A549 (cell line): ENCODE measurements at regions not wholly inside any gene's neighbourhood (a gene's known extent, or its start where the extent isn't known, plus 50 kb on each side); places are given as distances from the start of the nearest gene placed in this dataset.

Experiments
- CBX8 ChIP-seq: fragments of 200-600 bp; sonication (generic); IDR thresholded peaks from 2 replicates; pipeline ENCODE4 v1.6.1; 2016
- USF2 ChIP-seq: fragments of 450-650 bp; IDR thresholded peaks from 2 replicates; pipeline ENCODE4 v1.6.1; 2014; ENCODE audit warnings: antibody characterized with exemption
- TF ChIP-seq, protein P1 (sequence below): fragments of >200 bp; sonication (Bioruptor Twin); formaldehyde crosslinking; IDR thresholded peaks from 3 replicates; pipeline ENCODE4 v1.5.1; 2016

GRCh38 chr2:107359021-107359420, 467.7 kb upstream of the RGPD4 start:
- TF ChIP-seq USF2 (no peak), CBX8 (no peak)
- TF ChIP-seq, protein P1, sequence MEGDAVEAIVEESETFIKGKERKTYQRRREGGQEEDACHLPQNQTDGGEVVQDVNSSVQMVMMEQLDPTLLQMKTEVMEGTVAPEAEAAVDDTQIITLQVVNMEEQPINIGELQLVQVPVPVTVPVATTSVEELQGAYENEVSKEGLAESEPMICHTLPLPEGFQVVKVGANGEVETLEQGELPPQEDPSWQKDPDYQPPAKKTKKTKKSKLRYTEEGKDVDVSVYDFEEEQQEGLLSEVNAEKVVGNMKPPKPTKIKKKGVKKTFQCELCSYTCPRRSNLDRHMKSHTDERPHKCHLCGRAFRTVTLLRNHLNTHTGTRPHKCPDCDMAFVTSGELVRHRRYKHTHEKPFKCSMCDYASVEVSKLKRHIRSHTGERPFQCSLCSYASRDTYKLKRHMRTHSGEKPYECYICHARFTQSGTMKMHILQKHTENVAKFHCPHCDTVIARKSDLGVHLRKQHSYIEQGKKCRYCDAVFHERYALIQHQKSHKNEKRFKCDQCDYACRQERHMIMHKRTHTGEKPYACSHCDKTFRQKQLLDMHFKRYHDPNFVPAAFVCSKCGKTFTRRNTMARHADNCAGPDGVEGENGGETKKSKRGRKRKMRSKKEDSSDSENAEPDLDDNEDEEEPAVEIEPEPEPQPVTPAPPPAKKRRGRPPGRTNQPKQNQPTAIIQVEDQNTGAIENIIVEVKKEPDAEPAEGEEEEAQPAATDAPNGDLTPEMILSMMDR: no peak
